ENCODE measurements at regions not wholly inside any gene's neighbourhood (a gene's known extent, or its start where the extent isn't known, plus 50 kb on each side); places are given as distances from the start of the nearest gene placed in this dataset.

DNA sequence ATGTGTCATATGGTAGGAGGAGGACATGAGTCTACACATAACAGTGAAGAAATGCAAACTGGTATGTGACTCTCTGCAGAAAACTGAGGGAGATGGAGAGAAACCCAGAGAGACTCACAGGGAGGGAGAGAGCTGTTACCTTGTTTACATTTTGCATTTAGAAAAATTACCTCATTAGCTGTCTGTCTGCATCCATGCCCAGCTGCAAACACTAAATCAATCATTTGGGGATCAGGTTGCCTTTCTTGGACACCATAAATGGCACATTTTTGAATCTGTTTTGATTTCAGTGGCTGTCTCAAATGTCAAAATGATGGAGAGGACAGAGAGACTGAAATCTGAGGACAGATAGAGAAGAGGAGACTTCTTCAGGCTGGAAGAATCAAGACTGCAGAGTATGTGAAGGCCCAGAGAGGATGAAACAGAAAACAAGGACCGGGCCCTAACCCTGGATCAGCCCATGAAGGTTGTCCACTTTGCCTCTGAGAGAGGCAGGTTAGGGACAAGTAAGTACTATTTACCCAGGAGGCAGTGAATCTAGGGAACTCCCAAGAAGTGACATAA is 92.2 kb downstream of the UNC5CL start:
- intact Hi-C loops (cut with micrococcal nuclease): no loop called here

GRCh38 chr6:40937491-40937890 is 101.5 kb downstream of the UNC5CL start:
- intact Hi-C loops (cut with micrococcal nuclease): no loop called here

GRCh38 chr6:40936818-40937251 is 102.2 kb downstream of the UNC5CL start:
- intact Hi-C loops (cut with micrococcal nuclease): no loop called here

DNA sequence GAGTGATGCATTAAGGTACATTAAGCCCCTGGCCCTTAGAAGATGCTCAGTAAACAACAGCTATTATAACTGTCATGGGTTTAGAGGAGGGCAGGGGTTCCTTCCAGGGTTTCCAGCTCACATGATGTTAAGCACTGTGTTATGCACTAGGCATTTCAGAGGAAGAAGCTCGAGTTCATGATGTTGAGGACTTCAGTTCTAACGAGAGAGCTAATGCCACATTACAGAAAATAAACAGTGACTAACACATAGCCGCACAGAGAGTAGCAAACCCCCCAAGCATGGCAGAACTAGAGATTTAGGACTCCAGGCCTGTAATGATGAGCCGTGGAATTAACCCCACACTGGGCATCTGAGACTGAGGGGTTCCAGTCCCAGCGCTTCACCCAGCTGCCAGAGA is 105.2 kb downstream of the UNC5CL start:
- intact Hi-C loops (cut with micrococcal nuclease): no loop called here

DNA sequence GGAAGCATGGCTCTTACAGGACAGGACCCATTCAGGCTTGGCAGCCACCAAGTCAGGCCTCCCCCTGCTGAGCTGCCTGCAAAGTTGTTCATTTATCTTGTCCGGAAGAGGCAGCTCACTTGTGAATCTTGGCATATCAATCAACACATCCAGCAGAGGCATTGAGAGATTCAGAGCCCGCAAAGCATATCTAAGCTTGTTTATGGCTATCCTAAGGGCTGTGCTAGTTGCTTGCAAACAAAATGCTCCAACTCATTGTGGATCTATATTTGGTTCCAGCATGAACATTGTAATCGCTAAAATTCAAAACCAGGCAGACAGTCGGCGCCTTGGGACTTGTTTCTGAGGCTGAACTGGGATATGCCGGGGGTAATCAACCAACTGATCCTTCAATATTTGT is 106.1 kb downstream of the UNC5CL start:
- intact Hi-C loops (cut with micrococcal nuclease): no loop called here

DNA sequence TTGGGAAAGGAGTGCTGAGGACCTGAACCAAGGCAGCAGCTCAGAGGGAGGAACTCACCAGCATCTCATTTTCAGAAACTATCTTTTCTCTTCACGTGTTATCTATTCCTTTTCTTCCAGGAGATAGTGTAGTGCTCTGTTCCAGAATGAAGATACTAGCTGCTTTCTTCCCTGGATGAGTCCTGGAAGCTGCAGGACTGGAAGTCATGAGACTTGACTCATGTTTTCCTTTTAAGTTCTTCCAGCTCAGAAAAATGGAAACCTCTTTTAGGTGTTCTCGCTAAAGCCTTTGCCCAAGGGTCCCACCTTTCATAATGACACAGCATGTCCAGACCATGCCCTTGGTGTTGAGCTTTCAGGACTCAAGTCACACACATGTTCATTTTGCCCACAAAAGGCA is 106.7 kb downstream of the UNC5CL start:
- intact Hi-C loops (cut with micrococcal nuclease): no loop called here

DNA sequence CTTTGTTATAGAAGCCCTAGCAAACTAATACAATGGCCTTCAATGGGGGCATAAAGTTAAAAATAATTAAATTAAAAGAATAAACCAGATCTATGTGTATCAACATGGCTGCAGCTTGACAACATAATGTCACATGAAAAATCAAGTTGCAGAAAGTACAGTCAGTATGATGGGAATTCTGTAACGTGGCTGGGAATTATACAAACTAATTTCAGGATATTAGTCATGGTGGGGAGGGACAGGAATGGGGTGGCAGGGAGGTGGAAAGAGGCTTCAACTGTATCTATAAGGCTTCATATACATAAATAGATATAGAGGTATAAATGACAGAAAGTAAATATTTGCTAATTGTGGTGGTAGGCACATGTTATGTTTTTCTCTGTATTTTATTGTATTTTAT is 107.1 kb downstream of the UNC5CL start:
- intact Hi-C loops (cut with micrococcal nuclease): no loop called here

DNA sequence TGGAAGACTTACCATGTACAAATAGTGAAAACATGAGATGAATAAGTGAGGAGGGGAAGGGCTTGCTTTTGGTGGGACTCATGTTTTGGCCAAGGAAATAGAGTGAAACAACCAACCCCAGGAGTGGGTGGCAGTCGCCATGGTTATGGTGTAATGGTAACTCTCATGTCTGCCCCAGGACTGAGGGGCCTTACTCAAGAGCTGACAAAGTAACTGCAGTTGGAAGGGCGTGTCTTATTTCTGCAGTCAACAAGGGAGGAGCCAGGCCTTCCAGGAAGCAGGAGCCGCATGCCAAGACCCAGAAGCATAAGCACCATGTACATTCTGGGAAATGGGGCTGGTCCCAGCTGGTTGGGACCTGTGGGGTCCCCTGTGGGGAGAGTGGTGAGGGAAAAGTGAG is 108.5 kb downstream of the UNC5CL start:
- intact Hi-C loops (cut with micrococcal nuclease): no loop called here

DNA sequence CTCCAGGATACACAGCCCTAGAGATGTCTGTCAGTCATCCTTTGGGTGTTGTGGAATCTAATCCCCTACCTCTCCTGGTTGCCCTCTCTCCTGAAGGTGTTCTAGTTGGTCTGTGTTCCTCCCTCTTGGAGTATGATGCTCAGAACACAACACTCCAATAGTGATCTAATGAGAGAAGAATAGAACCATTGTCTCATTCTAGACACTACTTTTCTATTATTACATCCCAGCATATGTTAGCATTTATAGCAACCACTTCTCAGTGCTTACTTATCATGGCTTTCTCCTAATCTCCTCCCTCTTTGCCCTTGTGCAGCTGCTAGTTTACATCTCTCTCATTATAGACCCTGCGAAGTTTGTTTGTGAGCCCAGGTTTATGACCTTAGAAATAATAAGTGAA is 109.0 kb downstream of the UNC5CL start:
- intact Hi-C loops (cut with micrococcal nuclease): no loop called here

GRCh38 chr6:40929176-40929575 is 109.8 kb downstream of the UNC5CL start:
- intact Hi-C loops (cut with micrococcal nuclease): no loop called here

DNA sequence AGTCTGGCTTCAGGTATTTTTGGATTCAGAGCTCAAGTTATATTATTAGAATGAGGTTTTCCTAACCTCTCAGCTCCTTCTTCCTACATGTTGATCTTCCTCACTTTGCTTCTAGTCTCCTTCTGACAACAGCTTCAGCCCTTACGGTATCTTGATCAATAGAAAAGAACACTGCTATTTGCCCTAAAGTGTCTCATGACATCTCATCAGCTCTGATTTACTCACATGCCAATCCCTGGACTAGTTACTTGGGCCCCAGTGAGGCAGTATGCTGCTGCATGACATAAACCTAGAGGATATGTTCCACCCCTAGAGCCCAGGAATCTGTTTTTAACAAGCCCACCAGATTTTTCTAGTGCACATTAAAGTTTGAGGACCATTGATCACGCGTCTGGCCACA is 110.3 kb downstream of the UNC5CL start:
- intact Hi-C loops (cut with micrococcal nuclease): no loop called here

- intact Hi-C loops (cut with micrococcal nuclease): no loop called here
Measured at GRCh38 chr6:40928307-40928706, 110.7 kb downstream of the UNC5CL start.

GRCh38 chr6:40925341-40925740 is 113.7 kb downstream of the UNC5CL start:
- intact Hi-C loops (cut with micrococcal nuclease): no loop called here

- intact Hi-C loops (cut with micrococcal nuclease): no loop called here
Measured at GRCh38 chr6:40924839-40925238, 114.2 kb downstream of the UNC5CL start.

DNA sequence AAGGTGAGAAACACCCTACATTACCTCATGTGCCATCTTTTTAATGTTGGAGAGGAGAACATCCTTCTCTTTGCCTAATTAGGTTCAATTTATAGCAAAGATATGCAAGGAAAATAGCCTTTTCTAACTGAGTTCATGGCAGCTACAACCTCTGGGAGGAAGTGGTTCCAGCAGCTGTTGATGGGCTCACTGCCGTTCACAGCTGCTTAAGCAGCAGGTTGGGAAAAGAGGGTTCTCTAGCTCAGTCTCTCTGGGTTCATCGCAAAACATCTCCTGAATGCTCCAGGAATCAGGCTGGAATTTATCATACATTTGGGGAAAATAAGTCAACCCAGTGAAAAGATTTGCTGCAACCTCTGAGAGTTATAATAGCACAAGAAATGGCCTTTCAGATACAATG is 115.1 kb downstream of the UNC5CL start:
- intact Hi-C loops (cut with micrococcal nuclease): no loop called here

DNA sequence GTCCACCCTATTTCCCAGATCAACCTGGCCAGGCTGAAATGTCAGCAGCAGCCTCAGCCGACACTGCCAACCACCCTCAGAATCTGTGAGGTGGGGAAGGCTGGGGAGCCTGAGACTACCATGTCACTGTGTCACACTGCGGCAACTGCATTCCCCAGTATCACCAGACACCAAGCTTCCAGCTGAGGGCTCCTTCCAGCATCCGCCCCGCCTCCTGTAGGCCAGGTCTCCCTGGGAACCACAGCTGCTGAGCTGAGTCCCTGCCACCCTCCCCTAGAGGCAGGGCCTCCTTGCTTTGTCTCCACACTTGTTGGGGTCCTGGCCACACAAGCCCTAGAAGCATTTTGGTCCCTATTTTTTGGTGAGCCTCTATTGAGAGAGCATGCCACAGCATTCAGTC is 115.7 kb downstream of the UNC5CL start:
- intact Hi-C loops (cut with micrococcal nuclease): no loop called here

DNA sequence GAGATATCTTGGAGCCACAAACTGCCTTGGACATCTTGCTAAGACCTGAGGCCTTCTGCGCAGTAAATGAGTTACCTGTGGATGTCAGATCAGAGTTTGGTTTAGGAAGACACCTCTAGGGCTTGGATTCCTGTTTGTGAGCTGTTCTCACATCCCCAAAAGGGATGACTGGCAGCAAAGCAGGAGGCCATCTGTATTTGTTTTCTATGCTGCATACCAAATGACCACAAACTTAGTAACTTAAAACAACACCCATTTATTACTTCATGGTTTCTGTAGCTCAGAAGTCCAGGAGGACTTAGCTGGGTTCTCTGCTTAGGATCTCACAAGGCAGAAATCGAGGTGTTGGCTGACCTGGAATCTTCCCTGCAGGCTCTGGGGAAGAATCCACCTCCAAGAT is 116.7 kb downstream of the UNC5CL start:
- intact Hi-C loops (cut with micrococcal nuclease): no loop called here

DNA sequence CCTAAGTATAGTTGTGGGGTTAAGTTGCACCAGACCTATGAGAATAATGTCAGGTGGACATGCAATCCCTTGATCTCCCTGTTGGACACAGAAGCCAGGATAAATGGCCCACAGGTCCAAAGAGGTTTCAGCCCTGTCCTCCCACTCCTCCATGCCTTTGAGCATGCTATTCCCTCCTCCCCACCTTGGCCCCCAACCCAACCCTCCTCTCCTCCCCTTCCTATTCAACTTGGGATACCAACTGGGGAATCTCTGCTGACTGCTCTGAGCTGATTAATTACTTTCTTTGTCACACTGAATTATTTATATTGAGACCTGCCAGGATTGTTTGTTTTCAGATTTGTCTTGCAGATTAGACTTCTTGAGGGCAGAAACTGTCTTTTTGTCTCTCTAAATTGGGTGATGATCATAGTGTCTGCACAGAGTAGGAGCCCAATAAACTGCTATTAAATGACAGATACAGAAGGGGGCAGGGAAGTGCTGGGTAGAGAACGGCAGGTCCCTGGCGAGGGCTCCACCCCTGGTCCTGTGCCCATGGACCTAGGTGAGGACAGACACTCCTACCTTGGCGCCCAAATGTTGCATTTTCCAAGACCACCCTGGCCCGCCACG is 120.9 kb downstream of the UNC5CL start:
- intact Hi-C loops (cut with micrococcal nuclease): no loop called here

GRCh38 chr6:40917603-40918002 is 121.4 kb downstream of the UNC5CL start:
- intact Hi-C loops (cut with micrococcal nuclease): no loop called here

GRCh38 chr6:40916845-40917244 is 122.2 kb downstream of the UNC5CL start:
- intact Hi-C loops (cut with micrococcal nuclease): no loop called here

- intact Hi-C loops (cut with micrococcal nuclease): no loop called here
Measured at GRCh38 chr6:40915165-40915564, 123.9 kb downstream of the UNC5CL start.

DNA sequence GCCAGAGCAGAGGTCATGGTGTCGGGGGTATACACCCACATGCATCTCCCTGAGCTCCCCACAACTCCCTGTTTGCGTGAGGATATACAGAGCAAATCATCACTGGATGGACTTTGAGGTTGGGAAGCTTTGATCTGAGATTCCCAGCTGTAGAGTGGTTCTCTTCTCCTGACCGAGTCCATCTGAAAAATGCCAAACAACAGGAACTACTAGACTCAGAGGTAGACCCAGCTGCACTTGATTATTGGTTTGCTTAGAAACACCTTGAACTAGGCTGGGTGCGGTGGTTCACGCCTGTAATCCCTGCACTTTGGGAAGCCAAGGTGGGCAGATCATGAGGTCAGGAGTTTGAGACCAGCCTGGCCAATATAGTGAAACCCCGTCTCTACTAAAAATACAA is 125.0 kb downstream of the UNC5CL start:
- intact Hi-C loops (cut with micrococcal nuclease): loop anchor here (5.0 kb wide), 2 partner anchors 587 to 932 kb away; no protein-coding TSS in a partner anchor

GRCh38 chr6:40912158-40912946 is 126.7 kb downstream of the UNC5CL start:
- intact Hi-C loops (cut with micrococcal nuclease): loop anchor here (1.0 to 5.0 kb wide), 6 partner anchors 362 to 1564 kb away; no protein-coding TSS in a partner anchor

Data from T-helper 1 cell treated with Interleukin-12 subunit alpha and Interleukin-12 subunit beta and Interleukin-4 antibody, amounts not matched to agents 30 ng/mL and 1 ng/mL, for 36 hours (primary cell).